Vagina (tissue), 2 donors: ENCODE measurements at regions not wholly inside any gene's neighbourhood (a gene's known extent, or its start where the extent isn't known, plus 50 kb on each side); places are given as distances from the start of the nearest gene placed in this dataset.
A peak's percentile ranks its signal among the peaks of the same experiment; 100 is the strongest.

Experiments used
- DNase-seq, 2 donors: peaks; one replicate each; pipeline ENCODE4 v3.0.0-alpha.2; 2017; ENCODE audit errors: extremely low spot score in 2 of 2
- H3K27ac ChIP-seq: fragments of 200-600 bp; sonication (generic); one replicate; pipeline ENCODE4 v1.5.1; 2019
- H3K27me3 ChIP-seq: fragments of 200-600 bp; sonication (generic); one replicate; pipeline ENCODE4 v1.5.1; 2019
- H3K36me3 ChIP-seq, 2 donors: fragments of 200-600 bp; sonication (generic); one replicate each; pipeline ENCODE4 v1.5.1; 2017 to 2019
- H3K4me1 ChIP-seq: fragments of 200-600 bp; sonication (generic); one replicate; pipeline ENCODE4 v1.5.1; 2019
- H3K4me3 ChIP-seq, 2 donors: fragments of 200-600 bp; sonication (generic); 1 replicate in 1 of 2; 2 replicates in 1 of 2; pipeline ENCODE4 v1.5.1; 2016 to 2019
- H3K9me3 ChIP-seq: fragments of 200-600 bp; sonication (generic); one replicate; pipeline ENCODE4 v1.5.1; 2019
- POLR2A ChIP-seq, 2 donors: fragments of 450-650 bp; IDR thresholded peaks; one replicate each; pipeline ENCODE4 v1.6.1; 2017; ENCODE audit warnings: antibody characterized with exemption in 2 of 2, mild to moderate bottlenecking in 2 of 2, moderate library complexity in 2 of 2
- POLR2AphosphoS5 ChIP-seq, 2 donors: sonication (generic); formaldehyde crosslinking; IDR thresholded peaks; one replicate each; pipeline ENCODE4 v1.9.0; 2017; ENCODE audit warnings: antibody characterized with exemption in 2 of 2, mild to moderate bottlenecking in 2 of 2, low read depth in 1 of 2; ENCODE audit not compliant: insufficient read depth in 1 of 2
- intact Hi-C: fragments of 100-400 bp; cut with DNase I; formaldehyde crosslinking; loops from one replicate; pipeline ENCODE4 v1.15.1; 2023
- TF ChIP-seq, protein P1 (sequence below), 3 experiments: fragments of 450-650 bp in 2 of 3; fragments of 200-600 bp in 1 of 3; sonication (generic) in 1 of 3; IDR thresholded peaks; one replicate each; pipeline ENCODE4 v1.5.1; 2017 to 2019; ENCODE audit warnings: antibody characterized with exemption in 3 of 3, mild to moderate bottlenecking in 2 of 3, moderate library complexity in 2 of 3

DNA sequence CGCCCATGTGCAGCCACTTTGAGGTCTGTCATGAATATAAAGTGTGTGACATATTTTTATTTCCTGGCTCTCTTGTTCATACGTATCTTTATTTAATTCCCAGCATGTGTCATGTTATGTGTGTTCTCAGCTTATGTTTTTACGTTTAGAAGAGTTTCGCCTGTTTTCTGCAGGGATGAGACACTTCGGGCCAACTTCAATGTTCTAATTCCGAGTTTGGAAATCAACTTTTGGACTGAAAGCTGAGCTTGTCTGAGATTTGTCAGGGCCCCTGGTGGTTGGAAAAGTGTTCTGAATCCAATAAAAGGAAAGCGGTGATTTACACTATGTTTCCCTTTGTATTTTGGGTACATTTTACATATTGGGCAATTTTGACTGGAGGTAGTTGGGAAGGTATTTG is 810.7 kb downstream of the TBC1D22A start:
- H3K4me3 ChIP-seq, result no peak overlapping the region
- H3K4me1 ChIP-seq, result no peaks in the 10 kb centered on the region
- intact Hi-C loops, result no loop called here
- no peak overlapping the region for H3K27ac ChIP-seq
- H3K27me3 ChIP-seq, result no peaks in the 10 kb centered on the region
- H3K36me3 ChIP-seq, result no peaks in the 10 kb centered on the region
- no peak for DNase-seq
- no peaks in the 10 kb centered on the region for H3K9me3 ChIP-seq
- no peak for TF ChIP-seq POLR2AphosphoS5 (IDR thresholded peaks at IDR 0.05; ENCODE audit: insufficient read depth in 1 of 2, low read depth in 1 of 2)

- intact Hi-C loops, result no loop called here
- TF ChIP-seq POLR2A (IDR thresholded peaks at IDR 0.05), result no peak
- no peak for TF ChIP-seq POLR2AphosphoS5 (IDR thresholded peaks at IDR 0.05; ENCODE audit: insufficient read depth in 1 of 2, low read depth in 1 of 2)
- TF ChIP-seq, protein P1, sequence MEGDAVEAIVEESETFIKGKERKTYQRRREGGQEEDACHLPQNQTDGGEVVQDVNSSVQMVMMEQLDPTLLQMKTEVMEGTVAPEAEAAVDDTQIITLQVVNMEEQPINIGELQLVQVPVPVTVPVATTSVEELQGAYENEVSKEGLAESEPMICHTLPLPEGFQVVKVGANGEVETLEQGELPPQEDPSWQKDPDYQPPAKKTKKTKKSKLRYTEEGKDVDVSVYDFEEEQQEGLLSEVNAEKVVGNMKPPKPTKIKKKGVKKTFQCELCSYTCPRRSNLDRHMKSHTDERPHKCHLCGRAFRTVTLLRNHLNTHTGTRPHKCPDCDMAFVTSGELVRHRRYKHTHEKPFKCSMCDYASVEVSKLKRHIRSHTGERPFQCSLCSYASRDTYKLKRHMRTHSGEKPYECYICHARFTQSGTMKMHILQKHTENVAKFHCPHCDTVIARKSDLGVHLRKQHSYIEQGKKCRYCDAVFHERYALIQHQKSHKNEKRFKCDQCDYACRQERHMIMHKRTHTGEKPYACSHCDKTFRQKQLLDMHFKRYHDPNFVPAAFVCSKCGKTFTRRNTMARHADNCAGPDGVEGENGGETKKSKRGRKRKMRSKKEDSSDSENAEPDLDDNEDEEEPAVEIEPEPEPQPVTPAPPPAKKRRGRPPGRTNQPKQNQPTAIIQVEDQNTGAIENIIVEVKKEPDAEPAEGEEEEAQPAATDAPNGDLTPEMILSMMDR (IDR thresholded peaks at IDR 0.05), result no peak
- peak in 1 of 2 donors; percentile 37 for DNase-seq
- H3K36me3 ChIP-seq, result no peaks in the 10 kb centered on the region
- H3K27me3 ChIP-seq, result no peaks in the 10 kb centered on the region
- no peaks in the 10 kb centered on the region for H3K9me3 ChIP-seq
- H3K27ac ChIP-seq, result no peak overlapping the region
- H3K4me1 ChIP-seq, result no peaks in the 10 kb centered on the region
- H3K4me3 ChIP-seq, result no peak overlapping the region
These were observed 810.0 kb downstream of the TBC1D22A start for GRCh38 chr22:47572443-47572842.

DNA sequence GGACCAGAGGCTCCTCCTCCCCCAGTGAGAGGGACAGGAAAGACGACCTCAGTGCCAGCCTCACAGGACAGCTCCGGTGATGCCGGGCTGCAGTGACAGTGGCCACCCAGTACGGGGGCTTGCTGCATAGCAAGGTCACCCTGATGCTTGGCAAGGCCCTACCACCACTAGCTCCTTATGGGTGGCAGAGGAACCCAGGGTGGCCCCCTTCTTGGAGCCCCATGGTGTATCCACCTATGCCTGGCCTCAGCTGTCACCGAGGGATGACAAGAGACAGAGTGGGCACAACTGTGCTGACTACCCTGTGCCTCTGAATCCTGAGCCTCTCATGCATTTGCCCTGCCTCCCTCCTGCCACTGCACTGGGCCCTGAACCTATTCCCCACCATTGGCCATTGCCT is 809.2 kb downstream of the TBC1D22A start:
- intact Hi-C loops, result no loop called here
- Histone ChIP-seq H3K27ac (no peak overlapping the region), H3K36me3 (no peaks in the 10 kb centered on the region), H3K27me3 (no peaks in the 10 kb centered on the region), H3K4me1 (no peaks in the 10 kb centered on the region), H3K4me3 (no peak overlapping the region), H3K9me3 (no peaks in the 10 kb centered on the region)
- TF ChIP-seq POLR2AphosphoS5 (IDR thresholded peaks at IDR 0.05; ENCODE audit: insufficient read depth in 1 of 2, low read depth in 1 of 2), result no peak
- TF ChIP-seq, protein P1 (IDR thresholded peaks at IDR 0.05), result no peak
- DNase-seq, result peak in 1 of 2 donors; percentile 64

DNA sequence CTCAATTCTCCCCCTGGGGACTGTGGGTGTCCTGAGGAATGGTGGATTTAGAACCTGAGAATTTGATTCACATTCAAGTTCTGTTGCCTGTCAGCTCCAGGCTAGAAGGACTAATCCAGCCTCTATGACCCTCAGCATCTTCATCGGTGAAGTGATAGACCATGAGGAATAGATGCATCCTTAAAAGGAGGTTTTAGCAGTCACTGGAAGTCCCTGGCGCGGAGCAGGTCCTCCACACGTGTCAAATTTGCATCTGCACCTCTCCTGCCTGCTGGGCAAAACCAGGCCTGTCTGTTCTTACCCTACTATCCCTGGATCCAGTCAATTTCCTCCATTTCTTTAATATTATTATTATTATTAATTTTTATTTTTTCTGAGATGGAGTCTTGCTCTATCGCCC is 808.4 kb downstream of the TBC1D22A start:
- no peak overlapping the region for H3K27ac ChIP-seq
- intact Hi-C loops, result no loop called here
- DNase-seq, result no peak
- H3K4me3 ChIP-seq, result no peak overlapping the region
- H3K36me3 ChIP-seq, result no peaks in the 10 kb centered on the region
- H3K9me3 ChIP-seq, result no peaks in the 10 kb centered on the region
- no peaks in the 10 kb centered on the region for H3K4me1 ChIP-seq
- TF ChIP-seq, protein P1 (IDR thresholded peaks at IDR 0.05), result no peak
- H3K27me3 ChIP-seq, result no peaks in the 10 kb centered on the region

DNA sequence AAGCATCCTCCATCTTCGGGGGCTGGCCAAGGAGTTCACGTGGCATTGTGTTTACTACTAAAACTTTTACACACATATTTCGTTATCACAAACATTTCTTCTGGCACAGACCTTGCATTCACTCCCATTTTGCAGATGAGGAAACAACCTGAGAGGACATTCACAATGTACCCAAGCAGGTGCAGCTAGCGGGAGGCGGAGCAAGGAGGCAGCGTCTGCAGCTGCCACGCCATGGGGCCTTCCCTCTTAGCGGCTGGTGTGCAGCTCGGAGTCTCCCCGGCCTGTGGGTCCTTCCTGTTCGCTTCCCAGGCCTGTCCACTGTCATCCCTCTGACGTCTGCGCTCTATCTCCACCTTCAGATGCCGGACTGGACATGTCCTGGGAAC is 807.8 kb downstream of the TBC1D22A start:
- DNase-seq, result no peak
- TF ChIP-seq, protein P1 (IDR thresholded peaks at IDR 0.05), result no peak
- TF ChIP-seq POLR2A (IDR thresholded peaks at IDR 0.05), result no peak
- no peak overlapping the region for H3K4me3 ChIP-seq
- no peaks in the 10 kb centered on the region for H3K27me3 ChIP-seq
- no peak overlapping the region for H3K27ac ChIP-seq
- no peaks in the 10 kb centered on the region for H3K36me3 ChIP-seq
- intact Hi-C loops, result no loop called here
- H3K9me3 ChIP-seq, result no peaks in the 10 kb centered on the region
- H3K4me1 ChIP-seq, result no peaks in the 10 kb centered on the region
